Effector memory CD4-positive, alpha-beta T cell (primary cell): ENCODE measurements at regions not wholly inside any gene's neighbourhood (a gene's known extent, or its start where the extent isn't known, plus 50 kb on each side); places are given as distances from the start of the nearest gene placed in this dataset.

Experiments
- DNase-seq, 3 donors: peaks; one replicate each; pipeline ENCODE4 v3.0.0-alpha.2; 2020
- H3K27ac ChIP-seq: 2 replicates; pipeline ENCODE4 v1.7.0; 2013; ENCODE audit warnings: mild to moderate bottlenecking, low read length, moderate library complexity; ENCODE audit not compliant: insufficient read depth, poor library complexity, severe bottlenecking
- H3K27me3 ChIP-seq: replicated peaks from 2 replicates; pipeline ENCODE4 v1.7.0; 2013; ENCODE audit warnings: mild to moderate bottlenecking, low read length; ENCODE audit not compliant: insufficient read depth, control insufficient read depth, poor library complexity, severe bottlenecking
- H3K36me3 ChIP-seq: 2 replicates; pipeline ENCODE4 v1.7.0; 2013; ENCODE audit warnings: mild to moderate bottlenecking, low read length, moderate library complexity; ENCODE audit not compliant: control insufficient read depth, insufficient read depth
- H3K4me1 ChIP-seq: 2 replicates; pipeline ENCODE4 v1.7.0; 2013; ENCODE audit warnings: low read length, mild to moderate bottlenecking; ENCODE audit not compliant: control insufficient read depth, insufficient read depth, poor library complexity, severe bottlenecking
- H3K4me3 ChIP-seq: 2 replicates; pipeline ENCODE4 v1.7.0; 2013; ENCODE audit warnings: low read length, low read depth, mild to moderate bottlenecking; ENCODE audit not compliant: insufficient read depth, poor library complexity, severe bottlenecking
- H3K9me3 ChIP-seq: 2 replicates; pipeline ENCODE4 v1.7.0; 2013; ENCODE audit warnings: mild to moderate bottlenecking, low read length, moderate library complexity; ENCODE audit not compliant: control insufficient read depth

DNA sequence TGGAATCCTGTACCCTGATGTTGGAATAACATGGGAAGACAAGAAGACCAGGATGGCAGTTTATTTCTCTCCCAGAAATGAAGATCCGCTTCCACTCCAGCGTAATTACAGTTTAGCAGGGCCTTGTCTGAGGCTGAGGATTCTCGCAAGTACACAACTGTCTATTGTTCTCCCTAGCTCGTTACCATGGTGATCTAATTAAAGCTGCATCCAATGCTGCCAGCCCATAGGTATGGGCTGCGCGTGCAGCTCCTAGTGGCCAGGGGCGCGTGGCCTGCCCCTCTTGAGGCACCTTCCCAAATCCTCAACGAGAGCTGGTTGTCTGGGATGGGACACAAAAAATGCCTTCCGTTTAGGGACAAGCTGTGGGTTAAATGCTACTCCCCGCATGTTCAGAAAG, 344.9 kb downstream of the CYRIA start:
- no peak overlapping the region for H3K27ac ChIP-seq
- no peak overlapping the region for H3K4me3 ChIP-seq
- no peaks in the 10 kb centered on the region for H3K36me3 ChIP-seq
- no peaks in the 10 kb centered on the region for H3K4me1 ChIP-seq
- no peak for DNase-seq
- H3K9me3 ChIP-seq = no peaks in the 10 kb centered on the region
- H3K27me3 ChIP-seq = no peaks in the 10 kb centered on the region

DNA sequence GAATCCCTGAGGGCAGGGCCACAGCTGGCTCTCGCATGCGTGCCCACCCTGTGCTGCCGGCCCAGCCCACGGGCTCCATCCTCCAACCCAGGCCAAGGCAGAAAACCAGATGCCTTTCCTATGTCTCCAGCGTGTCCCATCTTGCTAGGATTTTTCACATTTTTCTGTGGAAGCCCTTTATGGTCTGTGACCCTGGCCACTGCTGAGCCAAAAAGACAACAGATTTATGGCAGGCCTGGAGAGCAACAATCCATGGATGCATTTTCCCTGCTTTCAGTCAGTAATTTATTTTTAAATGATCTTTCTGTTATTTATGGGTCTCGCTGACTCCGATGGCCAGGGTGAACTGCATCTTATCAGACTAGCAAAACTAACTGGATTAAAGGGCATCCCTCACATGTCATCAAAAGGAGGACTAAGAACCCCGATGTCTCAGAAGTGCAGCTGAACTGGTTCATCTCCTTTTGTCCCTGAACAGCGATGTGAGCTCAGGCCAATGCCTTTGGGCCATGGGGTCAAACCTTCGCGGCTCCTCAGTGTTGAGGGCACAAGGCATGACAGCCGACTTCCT, 346.0 kb downstream of the CYRIA start:
- no peak overlapping the region for H3K4me3 ChIP-seq
- no peak overlapping the region for H3K27ac ChIP-seq
- H3K27me3 ChIP-seq = no peaks in the 10 kb centered on the region
- H3K36me3 ChIP-seq = no peaks in the 10 kb centered on the region
- no peaks in the 10 kb centered on the region for H3K9me3 ChIP-seq
- no peaks in the 10 kb centered on the region for H3K4me1 ChIP-seq
- DNase-seq = no peak

DNA sequence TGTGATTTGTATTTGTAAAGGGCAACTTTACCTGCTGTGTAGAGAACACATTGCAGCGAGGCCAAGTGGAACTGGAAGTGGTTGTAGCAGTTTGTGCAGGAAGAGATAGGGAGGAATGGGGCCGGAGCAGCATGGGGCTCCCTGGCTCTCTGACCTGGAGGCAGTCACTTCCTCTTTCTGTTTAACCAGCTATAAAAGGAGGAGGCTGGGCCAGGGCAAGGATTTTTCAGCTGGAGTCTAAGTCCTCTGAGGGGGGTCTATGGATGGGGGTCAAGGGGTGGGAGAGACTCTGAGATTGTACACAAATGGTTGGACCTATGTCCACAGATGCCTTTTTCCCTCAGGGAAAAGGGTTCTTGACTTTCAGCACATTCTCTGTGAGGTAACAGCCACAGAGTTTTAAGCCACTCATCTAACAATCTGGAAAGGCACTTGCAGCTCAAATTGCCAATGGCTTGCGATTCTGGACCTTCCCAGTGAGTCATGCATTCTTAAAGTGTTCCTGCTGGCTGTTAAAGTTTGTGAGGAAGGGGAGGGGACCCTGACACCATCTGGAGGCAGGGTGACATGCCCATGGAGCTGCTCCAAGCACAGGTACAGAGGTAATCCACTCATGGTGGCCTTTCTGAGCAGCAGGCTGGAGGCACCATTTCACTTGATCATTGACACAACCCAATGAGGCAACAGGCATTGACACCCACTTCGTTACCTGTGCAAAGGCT, 347.0 kb downstream of the CYRIA start:
- Histone ChIP-seq H3K27ac (no peak overlapping the region), H3K4me1 (no peaks in the 10 kb centered on the region), H3K4me3 (no peak overlapping the region), H3K27me3 (no peaks in the 10 kb centered on the region), H3K36me3 (no peaks in the 10 kb centered on the region), H3K9me3 (no peaks in the 10 kb centered on the region)
- DNase-seq = no peak

DNA sequence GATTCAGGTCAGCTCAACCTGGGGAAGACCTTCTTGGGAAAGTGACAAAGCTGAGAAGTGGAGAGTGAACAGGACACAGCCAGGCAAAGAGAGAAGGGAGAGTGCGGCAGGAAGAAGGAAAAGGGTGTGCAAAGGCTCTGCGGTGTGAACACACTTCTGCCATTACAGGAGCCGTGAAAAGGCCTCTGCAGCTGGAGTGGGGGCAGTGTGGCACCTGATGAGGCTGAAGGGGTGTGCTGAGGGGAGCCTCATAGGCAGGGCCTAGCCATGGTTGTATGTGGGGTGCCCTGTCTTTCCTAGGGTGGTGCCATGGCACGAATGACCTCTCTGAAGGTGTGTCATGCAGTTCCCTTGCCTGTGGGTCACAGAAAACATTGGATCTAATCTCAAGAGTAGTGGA, 347.6 kb downstream of the CYRIA start:
- H3K36me3 ChIP-seq = no peaks in the 10 kb centered on the region
- no peak overlapping the region for H3K27ac ChIP-seq
- DNase-seq = no peak
- no peak overlapping the region for H3K4me3 ChIP-seq
- no peaks in the 10 kb centered on the region for H3K27me3 ChIP-seq
- no peaks in the 10 kb centered on the region for H3K4me1 ChIP-seq
- H3K9me3 ChIP-seq = no peaks in the 10 kb centered on the region

DNA sequence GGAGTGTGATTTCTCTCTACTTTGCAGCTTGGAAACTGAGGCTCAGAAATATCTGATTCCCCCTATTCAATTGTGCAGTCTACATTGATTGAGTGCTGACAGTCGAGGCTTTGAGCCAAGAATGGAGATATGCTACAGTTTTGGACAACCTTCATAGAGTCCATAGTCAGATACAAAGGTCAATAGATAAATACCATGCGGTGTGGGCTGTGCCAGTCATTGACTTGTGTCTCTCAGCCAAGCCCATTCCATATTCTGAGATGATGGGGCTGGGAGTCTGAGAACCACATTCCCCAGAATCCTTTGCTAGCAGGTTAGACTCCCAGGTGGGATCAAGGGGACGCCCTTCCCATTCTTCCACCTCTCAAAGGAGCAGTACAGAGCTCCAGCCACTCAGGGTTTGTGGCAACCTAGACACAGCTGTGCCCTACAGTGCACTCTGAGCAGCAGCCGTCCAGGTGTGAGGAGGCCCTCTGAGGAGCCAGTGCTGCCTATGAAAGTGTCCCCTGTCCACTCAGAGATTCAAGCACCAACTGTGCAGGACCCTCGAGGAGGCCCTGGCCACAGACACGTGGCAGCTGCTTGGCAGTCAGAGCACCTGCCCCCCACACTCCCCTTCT, 348.3 kb downstream of the CYRIA start:
- Histone ChIP-seq H3K27me3 (no peaks in the 10 kb centered on the region), H3K4me3 (no peak overlapping the region), H3K9me3 (no peaks in the 10 kb centered on the region), H3K36me3 (no peaks in the 10 kb centered on the region), H3K27ac (no peak overlapping the region), H3K4me1 (no peaks in the 10 kb centered on the region)
- no peak for DNase-seq

DNA sequence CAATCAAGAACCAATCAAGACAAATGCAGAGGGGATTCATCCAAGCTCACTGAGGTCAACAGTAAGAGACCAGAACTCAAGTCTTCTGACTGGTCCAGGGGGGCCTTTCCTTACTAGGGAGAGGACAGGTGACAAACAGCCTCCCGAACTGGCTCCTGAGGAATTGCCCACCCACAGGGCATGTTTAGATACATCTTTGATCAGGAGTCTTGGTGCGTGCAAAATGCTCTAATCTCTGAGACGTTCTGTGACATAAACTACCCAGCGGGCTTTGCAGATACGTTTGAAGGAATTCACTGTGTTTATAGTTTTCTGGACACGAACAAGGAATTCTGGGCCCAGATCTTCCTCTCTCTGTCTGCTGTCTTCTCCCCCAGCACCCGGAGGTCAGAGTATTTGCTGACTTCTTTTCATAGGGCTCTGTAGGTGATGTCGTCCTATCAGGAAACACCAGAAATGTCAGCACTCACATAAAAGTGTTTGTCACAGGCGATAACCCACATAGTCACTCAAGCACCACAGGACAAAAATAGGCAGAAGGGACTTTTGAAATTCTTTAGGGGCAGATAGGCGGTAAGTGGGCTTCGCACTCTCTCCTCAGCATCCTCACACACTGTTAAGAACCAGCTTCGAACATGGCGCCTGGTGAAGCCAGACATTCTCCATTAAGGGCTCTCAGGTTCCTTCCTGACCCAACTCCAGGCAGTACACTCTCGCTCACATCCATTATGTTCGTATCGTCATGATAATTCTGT, 349.0 kb downstream of the CYRIA start:
- Histone ChIP-seq H3K27ac (no peak overlapping the region), H3K4me3 (no peak overlapping the region), H3K4me1 (no peaks in the 10 kb centered on the region), H3K36me3 (no peaks in the 10 kb centered on the region), H3K9me3 (no peaks in the 10 kb centered on the region), H3K27me3 (no peaks in the 10 kb centered on the region)
- no peak for DNase-seq

DNA sequence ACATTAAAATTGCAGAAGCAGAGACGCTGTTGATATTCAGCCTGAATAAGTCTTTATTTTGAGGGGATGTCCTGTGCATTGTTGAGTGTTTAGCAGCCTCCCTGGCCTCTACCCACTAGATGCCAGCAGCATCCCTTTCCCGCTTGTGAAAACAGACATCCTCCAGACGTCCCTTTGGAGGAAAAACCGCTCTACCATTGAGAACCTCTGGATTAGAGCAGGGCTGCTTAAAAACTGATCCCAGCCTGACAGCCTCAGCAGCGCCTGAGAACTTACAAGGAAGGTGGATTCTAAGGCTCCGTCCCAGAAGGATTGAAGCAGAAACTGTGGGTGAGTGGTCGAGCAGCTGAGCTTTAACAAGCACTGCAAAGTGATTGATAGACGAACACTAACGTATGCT, 349.7 kb downstream of the CYRIA start:
- H3K9me3 ChIP-seq = no peaks in the 10 kb centered on the region
- H3K4me1 ChIP-seq = no peaks in the 10 kb centered on the region
- no peak overlapping the region for H3K4me3 ChIP-seq
- no peaks in the 10 kb centered on the region for H3K27me3 ChIP-seq
- DNase-seq = no peak
- no peak overlapping the region for H3K27ac ChIP-seq
- H3K36me3 ChIP-seq = no peaks in the 10 kb centered on the region

DNA sequence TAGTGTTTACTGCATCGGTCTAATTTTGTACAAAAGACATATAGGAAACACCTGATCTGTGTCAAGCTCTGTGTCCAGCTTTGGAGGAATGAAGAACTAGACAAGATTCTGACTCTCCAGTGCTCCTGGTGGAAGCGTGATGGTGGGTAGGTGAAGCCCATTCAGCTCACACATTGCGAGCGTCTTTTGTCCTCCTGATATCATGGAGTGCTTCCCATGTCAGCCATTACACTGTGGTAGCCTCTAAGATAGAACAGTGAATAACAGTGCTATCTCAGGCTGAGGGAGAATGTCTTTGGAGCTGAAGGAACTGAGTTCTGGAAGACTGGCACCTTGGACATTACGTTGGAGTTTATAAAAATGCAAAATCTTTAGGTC, 350.2 kb downstream of the CYRIA start:
- Histone ChIP-seq H3K27ac (no peak overlapping the region), H3K9me3 (no peaks in the 10 kb centered on the region), H3K4me3 (no peak overlapping the region), H3K4me1 (no peaks in the 10 kb centered on the region), H3K27me3 (no peaks in the 10 kb centered on the region), H3K36me3 (no peaks in the 10 kb centered on the region)
- no peak for DNase-seq

DNA sequence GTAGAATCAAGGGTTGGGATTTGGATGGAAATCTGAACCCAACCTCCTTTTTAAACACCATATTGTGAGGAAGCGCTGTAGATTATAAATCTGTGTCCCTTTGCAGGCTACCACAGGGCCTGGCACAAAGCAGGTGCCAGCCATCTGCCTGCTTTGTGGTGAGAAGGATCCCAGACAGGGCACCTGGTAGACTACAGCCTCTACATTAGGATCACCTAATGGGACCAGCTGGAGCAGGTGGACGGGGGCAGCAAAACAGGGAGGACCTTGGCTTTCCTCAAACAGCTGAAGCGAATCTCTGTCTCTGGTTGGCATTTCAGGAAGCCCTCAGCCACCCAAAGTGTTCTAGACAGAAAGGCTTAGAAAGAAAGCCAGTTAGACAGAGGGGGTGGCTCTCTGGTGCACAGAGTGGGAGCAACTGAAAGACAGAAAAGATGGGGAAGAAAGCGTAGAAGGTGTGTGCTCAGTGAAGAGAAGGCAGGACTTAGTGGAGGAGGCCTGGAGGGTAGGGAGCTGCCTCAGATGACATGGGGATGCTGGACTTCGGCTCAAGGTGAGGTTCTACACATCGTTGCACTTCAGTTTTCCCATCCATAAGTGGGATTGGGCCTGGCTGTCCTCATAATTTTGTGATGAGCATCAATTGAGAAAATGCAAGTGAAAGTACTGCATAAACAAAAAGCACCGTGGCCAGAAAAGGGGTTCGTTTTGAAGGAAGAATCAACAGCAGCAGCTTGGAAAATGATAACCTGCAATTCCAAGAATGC, 350.8 kb downstream of the CYRIA start:
- Histone ChIP-seq H3K36me3 (no peaks in the 10 kb centered on the region), H3K9me3 (no peaks in the 10 kb centered on the region), H3K4me1 (no peaks in the 10 kb centered on the region), H3K27ac (no peak overlapping the region), H3K27me3 (no peaks in the 10 kb centered on the region), H3K4me3 (no peak overlapping the region)
- no peak for DNase-seq
